Thoracic aorta (tissue), 2 donors: ENCODE measurements at regions not wholly inside any gene's neighbourhood (a gene's known extent, or its start where the extent isn't known, plus 50 kb on each side); places are given as distances from the start of the nearest gene placed in this dataset.

Experiments used
- ATAC-seq: fragments of 150-250 bp; one replicate; pipeline ENCODE4 v1.8.0; 2017; ENCODE audit warnings: low read depth; ENCODE audit not compliant: insufficient number of reproducible peaks, low FRiP score
- DNase-seq: peaks from one replicate; pipeline ENCODE4 v3.0.0-alpha.2; 2020; ENCODE audit warnings: low spot score
- H3K27ac ChIP-seq, 2 donors: fragments of 200-600 bp; sonication (generic); 1 replicate in 1 of 2; 2 replicates in 1 of 2; pipeline ENCODE4 v1.5.1; 2016; ENCODE audit warnings: mild to moderate bottlenecking in 2 of 2, moderate library complexity in 2 of 2
- H3K27me3 ChIP-seq: fragments of 200-600 bp; sonication (generic); replicated peaks from 2 replicates; pipeline ENCODE4 v1.6.0; 2016; ENCODE audit warnings: mild to moderate bottlenecking; ENCODE audit not compliant: insufficient read depth
- H3K36me3 ChIP-seq: fragments of 200-600 bp; sonication (generic); one replicate; pipeline ENCODE4 v1.5.1; 2016
- H3K4me1 ChIP-seq, 2 donors: fragments of 200-600 bp; sonication (generic); 1 replicate in 1 of 2; 2 replicates in 1 of 2; pipeline versions ENCODE4 v1.5.1 to v1.6.0; 2016; ENCODE audit warnings: low read depth in 2 of 2, mild to moderate bottlenecking in 1 of 2; ENCODE audit not compliant: control insufficient read depth in 1 of 2
- H3K4me3 ChIP-seq: fragments of 200-600 bp; sonication (generic); 2 replicates; pipeline ENCODE4 v1.5.1; 2016; ENCODE audit warnings: mild to moderate bottlenecking
- H3K9me3 ChIP-seq: fragments of 200-600 bp; sonication (generic); 2 replicates; pipeline ENCODE4 v1.5.1; 2016
- TF ChIP-seq, protein P1 (sequence below): fragments of 200-600 bp; sonication (generic); IDR thresholded peaks from one replicate; pipeline ENCODE4 v1.5.1; 2019; ENCODE audit warnings: antibody characterized with exemption

GRCh38 chr2:217199255-217199630 is 339.4 kb upstream of the TNP1 start:
- TF ChIP-seq, protein P1, sequence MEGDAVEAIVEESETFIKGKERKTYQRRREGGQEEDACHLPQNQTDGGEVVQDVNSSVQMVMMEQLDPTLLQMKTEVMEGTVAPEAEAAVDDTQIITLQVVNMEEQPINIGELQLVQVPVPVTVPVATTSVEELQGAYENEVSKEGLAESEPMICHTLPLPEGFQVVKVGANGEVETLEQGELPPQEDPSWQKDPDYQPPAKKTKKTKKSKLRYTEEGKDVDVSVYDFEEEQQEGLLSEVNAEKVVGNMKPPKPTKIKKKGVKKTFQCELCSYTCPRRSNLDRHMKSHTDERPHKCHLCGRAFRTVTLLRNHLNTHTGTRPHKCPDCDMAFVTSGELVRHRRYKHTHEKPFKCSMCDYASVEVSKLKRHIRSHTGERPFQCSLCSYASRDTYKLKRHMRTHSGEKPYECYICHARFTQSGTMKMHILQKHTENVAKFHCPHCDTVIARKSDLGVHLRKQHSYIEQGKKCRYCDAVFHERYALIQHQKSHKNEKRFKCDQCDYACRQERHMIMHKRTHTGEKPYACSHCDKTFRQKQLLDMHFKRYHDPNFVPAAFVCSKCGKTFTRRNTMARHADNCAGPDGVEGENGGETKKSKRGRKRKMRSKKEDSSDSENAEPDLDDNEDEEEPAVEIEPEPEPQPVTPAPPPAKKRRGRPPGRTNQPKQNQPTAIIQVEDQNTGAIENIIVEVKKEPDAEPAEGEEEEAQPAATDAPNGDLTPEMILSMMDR, result no peak
- Histone ChIP-seq H3K9me3 (no peaks in the 10 kb centered on the region), H3K27ac (no peak overlapping the region), H3K4me1 (peaks cover 0 to 12% of the 10 kb centered on the region in 2 donors), H3K27me3 (no peaks in the 10 kb centered on the region), H3K36me3 (no peaks in the 10 kb centered on the region), H3K4me3 (no peak overlapping the region)
- DNase-seq, result no peak
- ATAC-seq, result no peak

GRCh38 chr2:217195658-217196446 is 336.0 kb upstream of the TNP1 start:
- H3K4me1 ChIP-seq, result peaks cover 0 to 12% of the 10 kb centered on the region in 2 donors
- H3K27me3 ChIP-seq, result no peaks in the 10 kb centered on the region
- DNase-seq (no peak), ATAC-seq (no peak)
- H3K4me3 ChIP-seq, result no peak overlapping the region
- no peak overlapping the region for H3K27ac ChIP-seq
- TF ChIP-seq, protein P1, result no peak
- H3K36me3 ChIP-seq, result no peaks in the 10 kb centered on the region
- H3K9me3 ChIP-seq, result no peaks in the 10 kb centered on the region

DNA sequence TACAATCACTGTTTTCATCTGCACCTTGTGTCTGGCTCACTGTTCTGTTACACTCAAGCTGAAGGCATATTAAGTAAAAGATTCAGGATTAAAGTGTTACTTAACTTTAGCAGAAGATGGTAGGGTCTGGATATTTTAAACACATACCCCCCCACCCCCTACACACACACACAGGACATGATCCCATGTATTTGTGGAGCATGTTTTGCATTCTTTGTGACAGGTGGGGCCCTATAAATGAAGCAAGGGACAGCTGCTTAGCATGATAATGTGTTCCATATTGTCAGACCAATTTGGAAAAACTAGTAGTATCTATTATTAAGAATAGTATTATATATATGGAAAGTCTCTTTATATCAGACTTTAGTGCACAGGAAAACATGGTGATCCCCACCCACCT is 335.2 kb upstream of the TNP1 start:
- H3K27me3 ChIP-seq, result no peaks in the 10 kb centered on the region
- no peak overlapping the region for H3K4me3 ChIP-seq
- no peaks in the 10 kb centered on the region for H3K9me3 ChIP-seq
- no peak for ATAC-seq
- DNase-seq, result no peak
- TF ChIP-seq, protein P1, result no peak
- no peaks in the 10 kb centered on the region for H3K36me3 ChIP-seq
- peaks cover 0 to 12% of the 10 kb centered on the region in 2 donors for H3K4me1 ChIP-seq
- H3K27ac ChIP-seq, result no peak overlapping the region

- DNase-seq, result no peak
- Histone ChIP-seq H3K4me3 (no peak overlapping the region), H3K4me1 (peaks cover 0 to 12% of the 10 kb centered on the region in 2 donors), H3K36me3 (no peaks in the 10 kb centered on the region), H3K27me3 (no peaks in the 10 kb centered on the region), H3K27ac (no peak overlapping the region), H3K9me3 (no peaks in the 10 kb centered on the region)
- no peak for ATAC-seq
- TF ChIP-seq, protein P1, result no peak
Measured at GRCh38 chr2:217193431-217194340, 333.8 kb upstream of the TNP1 start.

GRCh38 chr2:217192366-217192765 is 332.5 kb upstream of the TNP1 start:
- no peaks in the 10 kb centered on the region for H3K9me3 ChIP-seq
- H3K27ac ChIP-seq, result no peak overlapping the region
- TF ChIP-seq, protein P1, result no peak
- DNase-seq, result no peak
- ATAC-seq, result no peak
- no peaks in the 10 kb centered on the region for H3K36me3 ChIP-seq
- H3K27me3 ChIP-seq, result no peaks in the 10 kb centered on the region
- no peak overlapping the region for H3K4me3 ChIP-seq
- peaks cover 0 to 12% of the 10 kb centered on the region in 2 donors for H3K4me1 ChIP-seq
